Karpas-422 (cell line): ENCODE measurements at regions not wholly inside any gene's neighbourhood (a gene's known extent, or its start where the extent isn't known, plus 50 kb on each side); places are given as distances from the start of the nearest gene placed in this dataset.

ENCODE experiments used
- DNase-seq: peaks from one replicate; pipeline ENCODE4 v3.0.0-alpha.2; 2015
- H2AFZ ChIP-seq: fragments of 200-600 bp; sonication (generic); 2 replicates; pipeline ENCODE4 v1.6.1; 2014; ENCODE audit warnings: antibody characterized with exemption, low read length, mixed read lengths
- H3K27ac ChIP-seq: fragments of 200-600 bp; sonication (generic); 2 replicates; pipeline ENCODE4 v1.5.1; 2014; ENCODE audit warnings: mild to moderate bottlenecking, low read length, moderate library complexity
- H3K27me3 ChIP-seq: fragments of 200-600 bp; sonication (generic); 2 replicates; pipeline ENCODE4 v1.6.1; 2014; ENCODE audit warnings: low read length, mixed read lengths
- H3K36me3 ChIP-seq: fragments of 200-600 bp; sonication (generic); 2 replicates; pipeline ENCODE4 v1.6.1; 2014; ENCODE audit warnings: low read length, mixed read lengths; ENCODE audit not compliant: insufficient read depth
- H3K4me1 ChIP-seq: fragments of 200-600 bp; sonication (generic); 2 replicates; pipeline ENCODE4 v1.6.1; 2014; ENCODE audit warnings: mild to moderate bottlenecking, low read length, mixed read lengths
- H3K4me2 ChIP-seq: fragments of 200-600 bp; sonication (generic); 2 replicates; pipeline ENCODE4 v1.6.1; 2014; ENCODE audit warnings: low read length, low read depth, mild to moderate bottlenecking; ENCODE audit not compliant: poor library complexity, severe bottlenecking
- H3K4me3 ChIP-seq: fragments of 200-600 bp; sonication (generic); 2 replicates; pipeline ENCODE4 v1.5.1; 2014; ENCODE audit warnings: mild to moderate bottlenecking, antibody characterized with exemption, low read length, mixed read lengths
- H3K79me2 ChIP-seq: fragments of 200-600 bp; sonication (generic); 2 replicates; pipeline ENCODE4 v1.6.1; 2014; ENCODE audit warnings: mild to moderate bottlenecking, low read length, mixed read lengths
- H3K9ac ChIP-seq: fragments of 200-600 bp; sonication (generic); 2 replicates; pipeline ENCODE4 v1.6.0; 2014; ENCODE audit warnings: low read length
- H3K9me2 ChIP-seq: fragments of 200-600 bp; sonication (generic), shearing (Covaris generic); replicated peaks from 2 replicates; pipeline ENCODE4 v1.6.0; 2014; ENCODE audit warnings: mild to moderate bottlenecking, low read length, moderate library complexity; ENCODE audit not compliant: insufficient read depth
- H3K9me3 ChIP-seq: fragments of 300-700, 200-600 bp; sonication (generic); 2 replicates; pipeline ENCODE4 v1.6.1; 2014; ENCODE audit warnings: low read length, mixed read lengths
- H4K20me1 ChIP-seq: fragments of 200-600 bp; sonication (generic); 2 replicates; pipeline ENCODE4 v1.6.1; 2014; ENCODE audit warnings: mild to moderate bottlenecking, antibody characterized with exemption, low read length, low read depth; ENCODE audit not compliant: insufficient read depth

GRCh38 chr12:19075711-19076340 is 53.7 kb upstream of the PLEKHA5 start:
- H3K27me3 ChIP-seq = no peaks in the 10 kb centered on the region
- H3K4me2 ChIP-seq = no peak overlapping the region
- H3K9me2 ChIP-seq = no peaks in the 10 kb centered on the region
- no peak overlapping the region for H3K9ac ChIP-seq
- H2AFZ ChIP-seq = no peak overlapping the region
- no peak overlapping the region for H3K4me3 ChIP-seq
- no peaks in the 10 kb centered on the region for H3K4me1 ChIP-seq
- H3K9me3 ChIP-seq = no peaks in the 10 kb centered on the region
- DNase-seq = no peak
- no peaks in the 10 kb centered on the region for H4K20me1 ChIP-seq
- H3K79me2 ChIP-seq = no peaks in the 10 kb centered on the region
- H3K27ac ChIP-seq = no peak overlapping the region
- no peaks in the 10 kb centered on the region for H3K36me3 ChIP-seq
